ENCODE measurements at regions not wholly inside any gene's neighbourhood (a gene's known extent, or its start where the extent isn't known, plus 50 kb on each side); places are given as distances from the start of the nearest gene placed in this dataset.

- no peak overlapping the region for H3K27ac ChIP-seq (ENCODE audit: control insufficient read depth, insufficient read depth)
- no peaks in the 10 kb centered on the region for H3K4me1 ChIP-seq (ENCODE audit: control insufficient read depth, insufficient read depth, low read length)
- intact Hi-C loops (cut with micrococcal nuclease; ENCODE audit: unreplicated experiment) (no loop called here), in situ Hi-C loops (cut with MboI) (no loop called here)
- no peaks in the 10 kb centered on the region for H3K27me3 ChIP-seq (replicated peaks in 1 of 2; ENCODE audit: control insufficient read depth in 2 of 2, insufficient read depth in 2 of 2, low read length in 1 of 2)
- no peaks in the 10 kb centered on the region for H3K9me3 ChIP-seq (replicated peaks; ENCODE audit: control insufficient read depth, insufficient read depth, low read length)
- no TSS peak for BruUV-seq (replicated peaks)
- no peak overlapping the region for H2AFZ ChIP-seq (ENCODE audit: control insufficient read depth, low read depth, low read length)
- 3% methylated on average over 4 of the region's 4 CpGs for WGBS (ENCODE audit: insufficient coverage, insufficient replicate concordance, low lambda C conversion rate, missing lambda C conversion rate)
- DNase-seq (ENCODE audit: low read depth, low spot score) (no peak), ATAC-seq (no peak), FAIRE-seq (no peak)
- no peaks in the 10 kb centered on the region for H3K36me3 ChIP-seq (ENCODE audit: control insufficient read depth in 2 of 2, insufficient read depth in 2 of 2, low read length in 1 of 2)
- no peaks in the 10 kb centered on the region for H4K20me1 ChIP-seq (ENCODE audit: control insufficient read depth, insufficient read depth)
- SMC1A ChIA-PET (ENCODE audit: uncharacterized antibody, unreplicated experiment) = no interaction called here
- H3K4me2 ChIP-seq (ENCODE audit: control insufficient read depth, insufficient read depth) = no peak overlapping the region
- RAD21 ChIA-PET (ENCODE audit: unreplicated experiment) = no interaction called here
- no peaks in the 10 kb centered on the region for H3K79me2 ChIP-seq (ENCODE audit: control insufficient read depth, insufficient read depth, low read length)
- H3K9ac ChIP-seq (ENCODE audit: control insufficient read depth, insufficient read depth, low read length) = no peak overlapping the region
- H3K4me3 ChIP-seq = no peak overlapping the region
- CTCF ChIA-PET = no interaction called here
- POLR2A ChIA-PET = no interaction called here
- TF ChIP-seq SUZ12 (IDR thresholded peaks at IDR 0.05; ENCODE audit: unreplicated experiment) (no peak), USF1 (IDR thresholded peaks at IDR 0.05; ENCODE audit: borderline replicate concordance, extremely low read length, insufficient read depth, low read depth, low read length) (no peak)
These were observed 192.9 kb downstream of the SQOR start for GRCh38 chr15:45827766-45828165.

- no peak for DNase-seq (ENCODE audit: low read depth, low spot score)
- Histone ChIP-seq H3K79me2 (ENCODE audit: control insufficient read depth, insufficient read depth, low read length) (no peaks in the 10 kb centered on the region), H2AFZ (ENCODE audit: control insufficient read depth, low read depth, low read length) (no peak overlapping the region), H3K4me1 (ENCODE audit: control insufficient read depth, insufficient read depth, low read length) (no peaks in the 10 kb centered on the region), H4K20me1 (ENCODE audit: control insufficient read depth, insufficient read depth) (no peaks in the 10 kb centered on the region), H3K4me3 (no peak overlapping the region), H3K36me3 (ENCODE audit: control insufficient read depth in 2 of 2, insufficient read depth in 2 of 2, low read length in 1 of 2) (no peaks in the 10 kb centered on the region), H3K27ac (ENCODE audit: control insufficient read depth, insufficient read depth) (no peak overlapping the region), H3K9me3 (replicated peaks; ENCODE audit: control insufficient read depth, insufficient read depth, low read length) (no peaks in the 10 kb centered on the region), H3K4me2 (ENCODE audit: control insufficient read depth, insufficient read depth) (no peak overlapping the region), H3K9ac (ENCODE audit: control insufficient read depth, insufficient read depth, low read length) (no peak overlapping the region), H3K27me3 (replicated peaks in 1 of 2; ENCODE audit: control insufficient read depth in 2 of 2, insufficient read depth in 2 of 2, low read length in 1 of 2) (no peaks in the 10 kb centered on the region)
- ChIA-PET RAD21 (ENCODE audit: unreplicated experiment) (no interaction called here), SMC1A (ENCODE audit: uncharacterized antibody, unreplicated experiment) (no interaction called here), CTCF (no interaction called here), POLR2A (no interaction called here)
- no peak for ATAC-seq
- intact Hi-C loops (cut with micrococcal nuclease; ENCODE audit: unreplicated experiment) = no loop called here
- in situ Hi-C loops (cut with MboI) = no loop called here
- WGBS (ENCODE audit: insufficient coverage, insufficient replicate concordance, low lambda C conversion rate, missing lambda C conversion rate) = 24% methylated on average over 15 of the region's 15 CpGs
- BruUV-seq (replicated peaks) = no TSS peak
- FAIRE-seq = no peak
- TF ChIP-seq KDM1A (IDR thresholded peaks at IDR 0.05; ENCODE audit: borderline replicate concordance) (no peak), RCOR1 (conservative IDR thresholded peaks at IDR 0.05; ENCODE audit: low read depth, low read length) (no peak), NR2C2 (IDR thresholded peaks at IDR 0.05; ENCODE audit: borderline replicate concordance, control insufficient read depth, insufficient read length, low read depth) (no peak), BCL11A (IDR thresholded peaks at IDR 0.05; ENCODE audit: low read depth, low read length) (no peak), REST (IDR thresholded peaks at IDR 0.05; ENCODE audit: low read depth, low read length) (no peak), NFYB (IDR thresholded peaks at IDR 0.05; ENCODE audit: insufficient read depth, low read depth, low read length) (no peak), MXI1 (IDR thresholded peaks at IDR 0.05; ENCODE audit: low read depth, low read length) (no peak), E4F1 (IDR thresholded peaks at IDR 0.05; ENCODE audit: borderline replicate concordance, partially characterized antibody) (no peak)
These were observed 194.7 kb downstream of the SQOR start for GRCh38 chr15:45829336-45830153.

Data from GM12878 (cell line).